ENCODE measurements at regions not wholly inside any gene's neighbourhood (a gene's known extent, or its start where the extent isn't known, plus 50 kb on each side); places are given as distances from the start of the nearest gene placed in this dataset.

GRCh38 chr14:76595266-76595665 lies 166.0 kb upstream of the VASH1 start:
- intact Hi-C loops (cut with micrococcal nuclease), result no loop called here
- H3K27ac Mint-ChIP-seq, result no peak overlapping the region
- TF ChIP-seq CTCF (IDR thresholded peaks at IDR 0.05), result no peak

GRCh38 chr14:76597387-76597786 lies 163.9 kb upstream of the VASH1 start:
- TF ChIP-seq CTCF (IDR thresholded peaks at IDR 0.05), result no peak
- Mint-ChIP-seq H3K4me1 (no peaks in the 10 kb centered on the region), H3K27me3 (ENCODE audit: low read depth in 2 of 2) (peaks cover 5 to 7% of the 10 kb centered on the region in 2 donors), H3K27ac (no peak overlapping the region), H3K9me3 (no peaks in the 10 kb centered on the region), H3K36me3 (no peaks in the 10 kb centered on the region), H3K4me3 (no peak overlapping the region)
- WGBS (ENCODE audit: insufficient coverage), result 87% methylated on average over 3 of the region's 3 CpGs
- intact Hi-C loops (cut with micrococcal nuclease), result no loop called here
- Histone ChIP-seq H3K4me1 (ENCODE audit: control insufficient read depth, insufficient read depth, low read length) (no peaks in the 10 kb centered on the region), H3K36me3 (ENCODE audit: control insufficient read depth, insufficient read depth, low read length) (no peaks in the 10 kb centered on the region), H3K9me3 (ENCODE audit: control insufficient read depth, insufficient read depth, low read length) (no peaks in the 10 kb centered on the region), H3K27me3 (ENCODE audit: control insufficient read depth, insufficient read depth, low read length) (no peaks in the 10 kb centered on the region), H3K4me3 (ENCODE audit: low read length) (no peak overlapping the region), H3K27ac (ENCODE audit: low read length) (no peak overlapping the region)
- ATAC-seq (no peak), DNase-seq (no peak)

More at GRCh38 chr14:76595266-76595665, 166.0 kb upstream of the VASH1 start:
- no peak overlapping the region for H3K4me3 ChIP-seq (ENCODE audit: low read length)
- no peaks in the 10 kb centered on the region for H3K36me3 ChIP-seq (ENCODE audit: control insufficient read depth, insufficient read depth, low read length)
- no peaks in the 10 kb centered on the region for H3K27me3 ChIP-seq (ENCODE audit: control insufficient read depth, insufficient read depth, low read length)
- H3K9me3 ChIP-seq (ENCODE audit: control insufficient read depth, insufficient read depth, low read length), result no peaks in the 10 kb centered on the region
- H3K27ac ChIP-seq (ENCODE audit: low read length), result no peak overlapping the region
- H3K36me3 Mint-ChIP-seq, result no peaks in the 10 kb centered on the region
- no peak overlapping the region for H3K4me3 Mint-ChIP-seq
- H3K9me3 Mint-ChIP-seq, result no peaks in the 10 kb centered on the region
- H3K4me1 Mint-ChIP-seq, result no peaks in the 10 kb centered on the region
- no peak for DNase-seq
- WGBS (ENCODE audit: insufficient coverage), result 69% methylated on average over 5 of the region's 5 CpGs
- ATAC-seq, result no peak
- H3K4me1 ChIP-seq (ENCODE audit: control insufficient read depth, insufficient read depth, low read length), result no peaks in the 10 kb centered on the region
- peaks cover 5 to 8% of the 10 kb centered on the region in 2 donors for H3K27me3 Mint-ChIP-seq (ENCODE audit: low read depth in 2 of 2)

- DNase-seq, result no peak
- Histone ChIP-seq H3K27me3 (ENCODE audit: control insufficient read depth, insufficient read depth, low read length) (no peaks in the 10 kb centered on the region), H3K4me1 (ENCODE audit: control insufficient read depth, insufficient read depth, low read length) (no peaks in the 10 kb centered on the region), H3K4me3 (ENCODE audit: low read length) (no peak overlapping the region), H3K36me3 (ENCODE audit: control insufficient read depth, insufficient read depth, low read length) (no peaks in the 10 kb centered on the region), H3K27ac (ENCODE audit: low read length) (no peak overlapping the region), H3K9me3 (ENCODE audit: control insufficient read depth, insufficient read depth, low read length) (no peaks in the 10 kb centered on the region)
- no peak overlapping the region for H3K4me3 Mint-ChIP-seq
- H3K36me3 Mint-ChIP-seq, result no peaks in the 10 kb centered on the region
- intact Hi-C loops (cut with micrococcal nuclease), result no loop called here
- H3K4me1 Mint-ChIP-seq, result no peaks in the 10 kb centered on the region
- ATAC-seq, result no peak
- WGBS (ENCODE audit: insufficient coverage), result 86% methylated on average over 4 of the region's 4 CpGs
- TF ChIP-seq CTCF (IDR thresholded peaks at IDR 0.05), result no peak
- H3K27me3 Mint-ChIP-seq (ENCODE audit: low read depth in 2 of 2), result peaks cover 5 to 11% of the 10 kb centered on the region in 2 donors
- H3K9me3 Mint-ChIP-seq, result no peaks in the 10 kb centered on the region
- H3K27ac Mint-ChIP-seq, result no peak overlapping the region
Measured at GRCh38 chr14:76599141-76599540, 162.1 kb upstream of the VASH1 start.

GRCh38 chr14:76599559-76600287 lies 161.5 kb upstream of the VASH1 start:
- no peaks in the 10 kb centered on the region for H3K4me1 ChIP-seq (ENCODE audit: control insufficient read depth, insufficient read depth, low read length)
- no peak overlapping the region for H3K4me3 ChIP-seq (ENCODE audit: low read length)
- no peaks in the 10 kb centered on the region for H3K27me3 ChIP-seq (ENCODE audit: control insufficient read depth, insufficient read depth, low read length)
- H3K36me3 Mint-ChIP-seq, result no peaks in the 10 kb centered on the region
- H3K4me3 Mint-ChIP-seq, result no peak overlapping the region
- H3K9me3 ChIP-seq (ENCODE audit: control insufficient read depth, insufficient read depth, low read length), result no peaks in the 10 kb centered on the region
- H3K36me3 ChIP-seq (ENCODE audit: control insufficient read depth, insufficient read depth, low read length), result no peaks in the 10 kb centered on the region
- DNase-seq, result no peak
- H3K27me3 Mint-ChIP-seq (ENCODE audit: low read depth in 2 of 2), result peaks cover 5 to 11% of the 10 kb centered on the region in 2 donors
- no peak for ATAC-seq
- H3K9me3 Mint-ChIP-seq, result no peaks in the 10 kb centered on the region
- no peak overlapping the region for H3K27ac Mint-ChIP-seq
- H3K4me1 Mint-ChIP-seq, result no peaks in the 10 kb centered on the region
- intact Hi-C loops (cut with micrococcal nuclease), result no loop called here
- 79% methylated on average over 13 of the region's 13 CpGs for WGBS (ENCODE audit: insufficient coverage)
- no peak for TF ChIP-seq CTCF (IDR thresholded peaks at IDR 0.05)
- H3K27ac ChIP-seq (ENCODE audit: low read length), result no peak overlapping the region
